Trophoblast cell (in vitro differentiated cells and primary cell): ENCODE measurements at regions not wholly inside any gene's neighbourhood (a gene's known extent, or its start where the extent isn't known, plus 50 kb on each side); places are given as distances from the start of the nearest gene placed in this dataset.

Experiments
- DNase-seq, 2 donors: peaks; one replicate each; pipeline ENCODE4 v3.0.0-alpha.2; 2016
- H2AFZ ChIP-seq: 2 replicates; pipeline ENCODE4 v1.6.1; 2013; ENCODE audit warnings: low read length, moderate library complexity, mild to moderate bottlenecking; ENCODE audit not compliant: insufficient read depth, poor library complexity
- H2AK5ac ChIP-seq: 2 replicates; pipeline ENCODE4 v1.6.1; 2013; ENCODE audit warnings: mild to moderate bottlenecking, low read length
- H2BK120ac ChIP-seq: 2 replicates; pipeline ENCODE4 v1.6.1; 2013; ENCODE audit warnings: low read length, mild to moderate bottlenecking, moderate library complexity; ENCODE audit not compliant: insufficient read depth, poor library complexity
- H2BK12ac ChIP-seq: 2 replicates; pipeline ENCODE4 v1.6.1; 2013; ENCODE audit warnings: mild to moderate bottlenecking, low read length, moderate library complexity
- H2BK5ac ChIP-seq: 2 replicates; pipeline ENCODE4 v1.6.1; 2013; ENCODE audit warnings: low read length, low read depth, moderate library complexity, mild to moderate bottlenecking; ENCODE audit not compliant: poor library complexity
- H3K14ac ChIP-seq: 2 replicates; pipeline ENCODE4 v1.6.1; 2013; ENCODE audit warnings: mild to moderate bottlenecking, low read length
- H3K18ac ChIP-seq: 2 replicates; pipeline ENCODE4 v1.6.1; 2013; ENCODE audit warnings: mild to moderate bottlenecking, low read length
- H3K23ac ChIP-seq: 2 replicates; pipeline ENCODE4 v1.6.1; 2013; ENCODE audit warnings: low read length
- H3K27ac ChIP-seq: 2 replicates; pipeline ENCODE4 v1.5.1; 2013; ENCODE audit warnings: low read depth, mild to moderate bottlenecking, inconsistent platforms, low read length, moderate library complexity
- H3K27me3 ChIP-seq: 2 replicates; pipeline ENCODE4 v1.6.1; 2013; ENCODE audit warnings: inconsistent platforms, mild to moderate bottlenecking, low read length, moderate library complexity; ENCODE audit not compliant: insufficient read depth
- H3K36me3 ChIP-seq, 2 experiments: 1 replicate in 1 of 2; 2 replicates in 1 of 2; pipeline ENCODE4 v1.6.1; 2013; ENCODE audit warnings: low read length in 2 of 2, mild to moderate bottlenecking in 2 of 2, moderate library complexity in 1 of 2; ENCODE audit not compliant: insufficient read depth in 2 of 2, control insufficient read depth in 1 of 2
- H3K4ac ChIP-seq: 2 replicates; pipeline ENCODE4 v1.6.1; 2013; ENCODE audit warnings: low read depth, mild to moderate bottlenecking, low read length, moderate library complexity
- H3K4me1 ChIP-seq, 2 experiments: 1 replicate in 1 of 2; 2 replicates in 1 of 2; pipeline ENCODE4 v1.6.1; 2013; ENCODE audit warnings: low read length in 2 of 2, mild to moderate bottlenecking in 2 of 2, moderate library complexity in 1 of 2; ENCODE audit not compliant: insufficient read depth in 2 of 2, control insufficient read depth in 1 of 2
- H3K4me2 ChIP-seq: 2 replicates; pipeline ENCODE4 v1.6.1; 2013; ENCODE audit warnings: inconsistent platforms, mild to moderate bottlenecking, low read length, moderate library complexity
- H3K4me3 ChIP-seq: 2 replicates; pipeline ENCODE4 v1.5.1; 2013; ENCODE audit warnings: mild to moderate bottlenecking, low read depth, low read length, inconsistent platforms
- H3K79me1 ChIP-seq: one replicate; pipeline ENCODE4 v1.6.1; 2013; ENCODE audit warnings: low read length
- H3K79me2 ChIP-seq: 2 replicates; pipeline ENCODE4 v1.6.1; 2013; ENCODE audit warnings: low read length, mild to moderate bottlenecking; ENCODE audit not compliant: control insufficient read depth, insufficient read depth, poor library complexity
- H3K9ac ChIP-seq: 2 replicates; pipeline ENCODE4 v1.6.1; 2013; ENCODE audit warnings: mild to moderate bottlenecking, low read length
- H3K9me3 ChIP-seq: 2 replicates; pipeline ENCODE4 v1.6.1; 2013; ENCODE audit warnings: low read depth, mild to moderate bottlenecking, control low read depth, inconsistent platforms, low read length; ENCODE audit not compliant: insufficient read depth
- H4K12ac ChIP-seq: 2 replicates; pipeline ENCODE4 v1.6.1; 2013; ENCODE audit warnings: low read depth, mild to moderate bottlenecking, low read length, moderate library complexity
- H4K8ac ChIP-seq: 2 replicates; pipeline ENCODE4 v1.6.1; 2013; ENCODE audit warnings: low read depth, mild to moderate bottlenecking, low read length, moderate library complexity
- H4K91ac ChIP-seq: one replicate; pipeline ENCODE4 v1.6.1; 2013; ENCODE audit warnings: low read depth, mild to moderate bottlenecking, low read length, moderate library complexity
- WGBS: extraction: QIAGEN DNeasy Blood & Tissue Kit; methylation state at CpG from one replicate; pipeline ENCODE4 v1.1.7; 2013; ENCODE audit warnings: missing lambda C conversion rate; ENCODE audit not compliant: insufficient read length, insufficient coverage; ENCODE audit errors: extremely low coverage; 5-methylcytosine and 5-hydroxymethylcytosine counted together

DNA sequence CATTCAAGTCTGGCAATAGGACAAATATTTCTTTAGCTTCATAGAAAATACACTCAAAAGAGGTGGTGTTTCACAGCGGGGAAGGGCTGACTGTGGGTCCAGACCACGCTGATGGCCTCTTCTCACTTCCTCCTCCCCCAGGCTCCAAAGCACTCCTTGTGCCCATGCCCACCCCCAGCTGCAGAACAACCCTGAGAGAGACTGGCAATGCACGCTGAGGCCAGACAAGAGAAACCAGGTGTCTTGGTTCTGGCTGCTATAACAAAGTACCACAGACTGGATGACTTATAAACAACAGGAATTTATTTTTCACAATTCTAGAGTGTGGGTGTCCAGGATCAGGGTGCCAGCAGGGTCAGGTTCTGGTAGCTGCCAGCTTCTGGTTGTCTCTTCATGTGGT, 386.1 kb downstream of the FBXW7 start:
- Histone ChIP-seq H3K79me1 (no peaks in the 10 kb centered on the region), H3K4ac (no peak overlapping the region), H3K79me2 (no peaks in the 10 kb centered on the region), H2AFZ (no peak overlapping the region), H4K12ac (no peak overlapping the region), H3K4me2 (no peak overlapping the region), H3K9me3 (peaks cover 3% of the 10 kb centered on the region), H3K4me1 (no peaks in the 10 kb centered on the region), H3K14ac (no peak overlapping the region), H2BK5ac (no peak overlapping the region), H2BK12ac (no peak overlapping the region), H2AK5ac (no peak overlapping the region), H3K9ac (no peak overlapping the region), H3K23ac (no peak overlapping the region), H3K36me3 (no peaks in the 10 kb centered on the region), H3K18ac (no peak overlapping the region), H4K91ac (no peak overlapping the region), H3K27ac (no peak overlapping the region), H3K27me3 (no peaks in the 10 kb centered on the region), H3K4me3 (no peak overlapping the region), H2BK120ac (no peak overlapping the region), H4K8ac (no peak overlapping the region)
- no peak for DNase-seq
- WGBS, result no CpG with 5 or more reads among the region's 3 CpGs

DNA sequence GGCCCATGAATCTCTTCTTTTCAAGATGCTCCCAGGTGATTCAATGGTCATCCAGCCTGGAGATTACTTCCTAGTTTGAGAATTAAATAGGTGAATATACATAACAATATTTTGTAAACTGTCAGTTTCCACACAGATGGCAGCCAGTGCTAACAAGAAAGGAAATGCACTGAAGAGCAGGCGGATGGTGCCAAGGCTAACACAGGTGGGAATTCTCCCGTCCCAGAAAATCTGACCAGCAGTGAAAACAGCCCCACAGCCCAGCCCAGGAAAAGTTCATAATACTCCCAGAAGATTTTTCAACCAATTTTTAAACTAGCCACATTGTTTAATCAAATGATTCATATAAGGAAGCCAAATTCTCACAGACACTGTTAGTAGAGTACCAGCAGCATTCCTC, 387.2 kb upstream of the GATB start:
- no peak overlapping the region for H3K14ac ChIP-seq
- H3K18ac ChIP-seq, result no peak overlapping the region
- H2AFZ ChIP-seq, result no peak overlapping the region
- no peaks in the 10 kb centered on the region for H3K79me1 ChIP-seq
- no peak overlapping the region for H3K4ac ChIP-seq
- no peak overlapping the region for H3K9ac ChIP-seq
- no peak overlapping the region for H3K23ac ChIP-seq
- no peaks in the 10 kb centered on the region for H3K27me3 ChIP-seq
- H3K4me1 ChIP-seq, result no peaks in the 10 kb centered on the region
- no peak overlapping the region for H4K91ac ChIP-seq
- no CpG with 5 or more reads among the region's 2 CpGs for WGBS
- no peaks in the 10 kb centered on the region for H3K79me2 ChIP-seq
- H4K8ac ChIP-seq, result no peak overlapping the region
- no peak overlapping the region for H2BK12ac ChIP-seq
- no peak overlapping the region for H2BK120ac ChIP-seq
- DNase-seq, result no peak
- peaks cover 3% of the 10 kb centered on the region for H3K9me3 ChIP-seq
- H4K12ac ChIP-seq, result no peak overlapping the region
- no peak overlapping the region for H3K4me2 ChIP-seq
- H2AK5ac ChIP-seq, result no peak overlapping the region
- H3K4me3 ChIP-seq, result no peak overlapping the region
- no peak overlapping the region for H3K27ac ChIP-seq
- no peak overlapping the region for H2BK5ac ChIP-seq
- no peaks in the 10 kb centered on the region for H3K36me3 ChIP-seq

DNA sequence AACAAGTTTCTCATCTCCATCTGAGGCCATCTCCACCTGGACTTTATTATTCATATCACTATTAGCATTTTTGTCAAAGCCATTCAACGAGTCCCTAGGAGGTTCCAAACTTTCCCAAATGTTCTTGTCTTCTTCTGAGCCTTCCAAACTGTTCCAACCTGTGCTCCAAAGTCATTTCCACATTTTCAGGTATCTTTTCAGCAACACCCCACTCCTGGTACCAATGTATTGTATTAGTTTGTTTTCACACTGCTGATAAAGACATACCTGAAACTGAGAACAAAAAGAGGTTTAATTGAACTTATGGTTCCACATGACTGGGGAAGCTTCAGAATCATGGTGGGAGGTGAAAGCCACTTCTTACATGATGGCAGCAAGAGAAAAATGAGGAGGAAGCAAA, 385.4 kb upstream of the GATB start:
- Histone ChIP-seq H4K91ac (no peak overlapping the region), H3K14ac (no peak overlapping the region), H3K36me3 (no peaks in the 10 kb centered on the region), H3K4me3 (no peak overlapping the region), H3K4ac (no peak overlapping the region), H4K12ac (no peak overlapping the region), H3K4me1 (no peaks in the 10 kb centered on the region), H3K9me3 (peaks cover 3% of the 10 kb centered on the region), H2BK12ac (no peak overlapping the region), H4K8ac (no peak overlapping the region), H3K27ac (no peak overlapping the region), H3K9ac (no peak overlapping the region), H2AFZ (no peak overlapping the region), H3K4me2 (no peak overlapping the region), H3K79me1 (no peaks in the 10 kb centered on the region), H2AK5ac (no peak overlapping the region), H2BK5ac (no peak overlapping the region), H2BK120ac (no peak overlapping the region), H3K27me3 (no peaks in the 10 kb centered on the region), H3K18ac (no peak overlapping the region), H3K23ac (no peak overlapping the region), H3K79me2 (no peaks in the 10 kb centered on the region)
- no peak for DNase-seq
- no CpG with 5 or more reads among the region's 1 CpG for WGBS

DNA sequence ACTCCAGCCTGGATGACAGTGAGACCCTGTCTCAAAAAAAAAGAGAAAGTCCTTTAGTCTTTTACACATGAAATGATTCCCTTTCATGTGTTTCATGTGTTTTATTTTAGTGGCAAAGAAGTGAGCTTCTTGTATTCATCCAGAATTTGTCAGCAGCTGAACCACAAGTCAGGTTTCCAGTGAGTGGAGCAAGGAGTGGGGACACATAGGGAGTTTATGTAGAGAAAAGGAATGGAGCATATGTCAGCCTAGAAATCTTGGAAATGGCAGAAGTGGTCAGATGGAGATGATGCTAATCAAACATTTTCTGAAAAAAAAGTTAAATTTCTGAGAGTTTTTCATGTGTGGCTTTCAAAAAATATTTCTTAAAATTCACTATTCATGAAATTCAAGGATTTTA, 383.0 kb upstream of the GATB start:
- Histone ChIP-seq H3K27ac (no peak overlapping the region), H3K23ac (no peak overlapping the region), H2BK12ac (no peak overlapping the region), H4K8ac (no peak overlapping the region), H3K4me3 (no peak overlapping the region), H3K14ac (no peak overlapping the region), H3K79me1 (no peaks in the 10 kb centered on the region), H3K79me2 (no peaks in the 10 kb centered on the region), H3K9ac (no peak overlapping the region), H4K12ac (no peak overlapping the region), H2AFZ (no peak overlapping the region), H3K9me3 (peaks cover 3% of the 10 kb centered on the region), H2BK5ac (no peak overlapping the region), H4K91ac (no peak overlapping the region), H3K4me1 (no peaks in the 10 kb centered on the region), H3K18ac (no peak overlapping the region), H2BK120ac (no peak overlapping the region), H3K4ac (no peak overlapping the region), H3K4me2 (no peak overlapping the region), H3K36me3 (no peaks in the 10 kb centered on the region), H3K27me3 (no peaks in the 10 kb centered on the region), H2AK5ac (no peak overlapping the region)
- DNase-seq, result no peak

DNA sequence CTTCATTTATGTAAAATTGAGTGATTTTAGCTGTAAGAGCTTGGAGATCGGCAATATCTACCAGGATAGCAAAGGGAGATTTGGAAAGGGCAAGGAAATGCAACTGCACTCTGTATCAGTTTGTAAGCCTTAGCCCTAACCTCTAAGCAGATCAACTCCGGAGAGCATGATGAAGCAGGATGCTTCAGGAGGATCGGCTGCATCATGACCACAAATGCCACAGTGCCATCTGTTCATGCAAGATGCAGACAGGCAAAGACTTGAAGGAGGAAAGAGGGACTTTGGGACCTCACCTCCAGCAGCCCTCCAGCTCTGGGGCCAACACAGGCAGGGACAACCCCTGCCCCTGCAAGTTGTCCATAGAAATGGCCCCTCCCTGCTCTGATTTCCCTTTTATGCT, 377.6 kb upstream of the GATB start:
- Histone ChIP-seq H4K12ac (no peak overlapping the region), H3K4me2 (no peak overlapping the region), H2AFZ (no peak overlapping the region), H3K36me3 (no peaks in the 10 kb centered on the region), H3K4me3 (no peak overlapping the region), H3K18ac (no peak overlapping the region), H3K14ac (no peak overlapping the region), H3K23ac (no peak overlapping the region), H3K27me3 (no peaks in the 10 kb centered on the region), H3K79me2 (no peaks in the 10 kb centered on the region), H3K9me3 (no peaks in the 10 kb centered on the region), H4K91ac (no peak overlapping the region), H2BK5ac (no peak overlapping the region), H3K9ac (no peak overlapping the region), H3K27ac (no peak overlapping the region), H4K8ac (no peak overlapping the region), H2BK120ac (no peak overlapping the region), H3K4me1 (no peaks in the 10 kb centered on the region), H3K4ac (no peak overlapping the region), H3K79me1 (no peaks in the 10 kb centered on the region), H2AK5ac (no peak overlapping the region), H2BK12ac (no peak overlapping the region)
- no CpG with 5 or more reads among the region's 3 CpGs for WGBS
- DNase-seq, result no peak
